ENCODE measurements at regions not wholly inside any gene's neighbourhood (a gene's known extent, or its start where the extent isn't known, plus 50 kb on each side); places are given as distances from the start of the nearest gene placed in this dataset.

DNA sequence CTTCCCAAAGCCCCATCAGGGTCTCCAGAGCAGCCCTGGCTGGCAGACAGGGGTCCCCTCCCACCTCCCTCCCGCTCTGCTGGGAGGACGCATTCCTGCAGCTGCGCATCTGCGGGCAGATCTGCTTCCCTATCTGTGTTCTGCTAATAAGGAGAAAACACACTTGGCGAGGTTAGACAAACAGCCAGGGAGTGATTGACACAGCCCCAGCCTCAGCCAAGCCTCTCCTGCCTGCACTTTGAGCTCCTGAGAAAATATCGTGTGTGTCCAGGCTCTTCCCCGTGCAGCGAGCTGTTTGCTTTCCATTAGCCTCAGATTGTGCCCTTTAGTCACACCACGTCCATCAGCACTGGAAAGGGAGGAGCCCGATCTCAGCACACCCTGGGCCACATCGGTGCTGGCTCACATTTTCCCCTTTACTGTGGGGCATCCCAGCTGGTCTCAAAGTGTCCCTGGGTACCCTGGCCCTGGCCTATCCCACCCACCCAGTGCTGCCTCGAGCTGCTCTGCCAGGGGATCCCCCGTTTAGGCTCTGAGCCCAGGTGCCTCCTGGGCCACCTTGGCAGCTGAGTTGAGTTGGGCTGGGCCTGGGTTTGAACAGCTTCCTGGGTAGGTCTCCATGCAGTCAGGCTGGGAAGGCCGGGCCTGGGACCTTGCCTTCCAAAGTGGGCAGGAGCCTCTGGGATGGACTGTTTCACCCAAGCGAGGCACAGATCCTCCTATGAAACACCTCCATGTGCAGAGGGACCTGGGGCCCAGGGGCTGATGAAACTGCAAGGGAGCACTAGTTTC lies 61.1 kb downstream of the BARX1 start (continued):
- TF ChIP-seq, protein P1, sequence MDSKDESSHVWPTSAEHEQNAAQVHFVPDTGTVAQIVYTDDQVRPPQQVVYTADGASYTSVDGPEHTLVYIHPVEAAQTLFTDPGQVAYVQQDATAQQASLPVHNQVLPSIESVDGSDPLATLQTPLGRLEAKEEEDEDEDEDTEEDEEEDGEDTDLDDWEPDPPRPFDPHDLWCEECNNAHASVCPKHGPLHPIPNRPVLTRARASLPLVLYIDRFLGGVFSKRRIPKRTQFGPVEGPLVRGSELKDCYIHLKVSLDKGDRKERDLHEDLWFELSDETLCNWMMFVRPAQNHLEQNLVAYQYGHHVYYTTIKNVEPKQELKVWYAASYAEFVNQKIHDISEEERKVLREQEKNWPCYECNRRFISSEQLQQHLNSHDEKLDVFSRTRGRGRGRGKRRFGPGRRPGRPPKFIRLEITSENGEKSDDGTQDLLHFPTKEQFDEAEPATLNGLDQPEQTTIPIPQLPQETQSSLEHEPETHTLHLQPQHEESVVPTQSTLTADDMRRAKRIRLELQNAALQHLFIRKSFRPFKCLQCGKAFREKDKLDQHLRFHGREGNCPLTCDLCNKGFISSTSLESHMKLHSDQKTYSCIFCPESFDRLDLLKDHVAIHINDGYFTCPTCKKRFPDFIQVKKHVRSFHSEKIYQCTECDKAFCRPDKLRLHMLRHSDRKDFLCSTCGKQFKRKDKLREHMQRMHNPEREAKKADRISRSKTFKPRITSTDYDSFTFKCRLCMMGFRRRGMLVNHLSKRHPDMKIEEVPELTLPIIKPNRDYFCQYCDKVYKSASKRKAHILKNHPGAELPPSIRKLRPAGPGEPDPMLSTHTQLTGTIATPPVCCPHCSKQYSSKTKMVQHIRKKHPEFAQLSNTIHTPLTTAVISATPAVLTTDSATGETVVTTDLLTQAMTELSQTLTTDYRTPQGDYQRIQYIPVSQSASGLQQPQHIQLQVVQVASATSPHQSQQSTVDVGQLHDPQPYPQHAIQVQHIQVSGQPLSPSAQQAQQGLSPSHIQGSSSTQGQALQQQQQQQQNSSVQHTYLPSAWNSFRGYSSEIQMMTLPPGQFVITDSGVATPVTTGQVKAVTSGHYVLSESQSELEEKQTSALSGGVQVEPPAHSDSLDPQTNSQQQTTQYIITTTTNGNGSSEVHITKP (CRISPR knock-in tag; IDR thresholded peaks at IDR 0.05; ENCODE audit: low read depth) = no peak
- TF ChIP-seq ZNF737 (CRISPR knock-in tag; IDR thresholded peaks at IDR 0.05; ENCODE audit: borderline replicate concordance) (no peak), ZSCAN29 (CRISPR knock-in tag; conservative IDR thresholded peaks at IDR 0.05) (0 out of 2 replicates have a peak, but pooled peaks have one; percentile 46), MEF2D (CRISPR knock-in tag; IDR thresholded peaks at IDR 0.05) (no peak), PAX8 (CRISPR knock-in tag; IDR thresholded peaks at IDR 0.05; ENCODE audit: borderline replicate concordance) (no peak), SOX6 (IDR thresholded peaks at IDR 0.05) (no peak), SOX6 (CRISPR knock-in tag; IDR thresholded peaks at IDR 0.05) (peak; percentile 65; the same call in 1 of the 2 replicates), SMC3 (IDR thresholded peaks at IDR 0.05; ENCODE audit: low read length) (no peak), PPARG (CRISPR knock-in tag; conservative IDR thresholded peaks at IDR 0.05) (0 out of 2 replicates have a peak, but pooled peaks have one; percentile 35), ZNF777 (CRISPR knock-in tag; IDR thresholded peaks at IDR 0.05) (no peak), DPF2 (CRISPR knock-in tag; IDR thresholded peaks at IDR 0.05; ENCODE audit: borderline replicate concordance, low read depth) (no peak)
- TF ChIP-seq, protein P2, sequence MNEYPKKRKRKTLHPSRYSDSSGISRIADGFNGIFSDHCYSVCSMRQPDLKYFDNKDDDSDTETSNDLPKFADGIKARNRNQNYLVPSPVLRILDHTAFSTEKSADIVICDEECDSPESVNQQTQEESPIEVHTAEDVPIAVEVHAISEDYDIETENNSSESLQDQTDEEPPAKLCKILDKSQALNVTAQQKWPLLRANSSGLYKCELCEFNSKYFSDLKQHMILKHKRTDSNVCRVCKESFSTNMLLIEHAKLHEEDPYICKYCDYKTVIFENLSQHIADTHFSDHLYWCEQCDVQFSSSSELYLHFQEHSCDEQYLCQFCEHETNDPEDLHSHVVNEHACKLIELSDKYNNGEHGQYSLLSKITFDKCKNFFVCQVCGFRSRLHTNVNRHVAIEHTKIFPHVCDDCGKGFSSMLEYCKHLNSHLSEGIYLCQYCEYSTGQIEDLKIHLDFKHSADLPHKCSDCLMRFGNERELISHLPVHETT (CRISPR knock-in tag; conservative IDR thresholded peaks at IDR 0.05) = no peak
- TF ChIP-seq, protein P3, sequence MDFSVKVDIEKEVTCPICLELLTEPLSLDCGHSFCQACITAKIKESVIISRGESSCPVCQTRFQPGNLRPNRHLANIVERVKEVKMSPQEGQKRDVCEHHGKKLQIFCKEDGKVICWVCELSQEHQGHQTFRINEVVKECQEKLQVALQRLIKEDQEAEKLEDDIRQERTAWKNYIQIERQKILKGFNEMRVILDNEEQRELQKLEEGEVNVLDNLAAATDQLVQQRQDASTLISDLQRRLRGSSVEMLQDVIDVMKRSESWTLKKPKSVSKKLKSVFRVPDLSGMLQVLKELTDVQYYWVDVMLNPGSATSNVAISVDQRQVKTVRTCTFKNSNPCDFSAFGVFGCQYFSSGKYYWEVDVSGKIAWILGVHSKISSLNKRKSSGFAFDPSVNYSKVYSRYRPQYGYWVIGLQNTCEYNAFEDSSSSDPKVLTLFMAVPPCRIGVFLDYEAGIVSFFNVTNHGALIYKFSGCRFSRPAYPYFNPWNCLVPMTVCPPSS (IDR thresholded peaks at IDR 0.05) = no peak
- TF ChIP-seq, protein P4, sequence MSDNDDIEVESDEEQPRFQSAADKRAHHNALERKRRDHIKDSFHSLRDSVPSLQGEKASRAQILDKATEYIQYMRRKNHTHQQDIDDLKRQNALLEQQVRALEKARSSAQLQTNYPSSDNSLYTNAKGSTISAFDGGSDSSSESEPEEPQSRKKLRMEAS (IDR thresholded peaks at IDR 0.05) = peak; percentile 51; the same call in 1 of the 2 replicates
- TF ChIP-seq, protein P5, sequence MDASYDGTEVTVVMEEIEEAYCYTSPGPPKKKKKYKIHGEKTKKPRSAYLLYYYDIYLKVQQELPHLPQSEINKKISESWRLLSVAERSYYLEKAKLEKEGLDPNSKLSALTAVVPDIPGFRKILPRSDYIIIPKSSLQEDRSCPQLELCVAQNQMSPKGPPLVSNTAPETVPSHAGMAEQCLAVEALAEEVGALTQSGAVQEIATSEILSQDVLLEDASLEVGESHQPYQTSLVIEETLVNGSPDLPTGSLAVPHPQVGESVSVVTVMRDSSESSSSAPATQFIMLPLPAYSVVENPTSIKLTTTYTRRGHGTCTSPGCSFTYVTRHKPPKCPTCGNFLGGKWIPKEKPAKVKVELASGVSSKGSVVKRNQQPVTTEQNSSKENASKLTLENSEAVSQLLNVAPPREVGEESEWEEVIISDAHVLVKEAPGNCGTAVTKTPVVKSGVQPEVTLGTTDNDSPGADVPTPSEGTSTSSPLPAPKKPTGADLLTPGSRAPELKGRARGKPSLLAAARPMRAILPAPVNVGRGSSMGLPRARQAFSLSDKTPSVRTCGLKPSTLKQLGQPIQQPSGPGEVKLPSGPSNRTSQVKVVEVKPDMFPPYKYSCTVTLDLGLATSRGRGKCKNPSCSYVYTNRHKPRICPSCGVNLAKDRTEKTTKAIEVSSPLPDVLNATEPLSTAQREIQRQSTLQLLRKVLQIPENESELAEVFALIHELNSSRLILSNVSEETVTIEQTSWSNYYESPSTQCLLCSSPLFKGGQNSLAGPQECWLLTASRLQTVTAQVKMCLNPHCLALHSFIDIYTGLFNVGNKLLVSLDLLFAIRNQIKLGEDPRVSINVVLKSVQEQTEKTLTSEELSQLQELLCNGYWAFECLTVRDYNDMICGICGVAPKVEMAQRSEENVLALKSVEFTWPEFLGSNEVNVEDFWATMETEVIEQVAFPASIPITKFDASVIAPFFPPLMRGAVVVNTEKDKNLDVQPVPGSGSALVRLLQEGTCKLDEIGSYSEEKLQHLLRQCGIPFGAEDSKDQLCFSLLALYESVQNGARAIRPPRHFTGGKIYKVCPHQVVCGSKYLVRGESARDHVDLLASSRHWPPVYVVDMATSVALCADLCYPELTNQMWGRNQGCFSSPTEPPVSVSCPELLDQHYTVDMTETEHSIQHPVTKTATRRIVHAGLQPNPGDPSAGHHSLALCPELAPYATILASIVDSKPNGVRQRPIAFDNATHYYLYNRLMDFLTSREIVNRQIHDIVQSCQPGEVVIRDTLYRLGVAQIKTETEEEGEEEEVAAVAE (CRISPR knock-in tag; IDR thresholded peaks at IDR 0.05; ENCODE audit: borderline replicate concordance) = 0 out of 2 replicates have a peak, but pooled peaks have one; percentile 36

Data from HepG2 (cell line).